ENCODE measurements at regions not wholly inside any gene's neighbourhood (a gene's known extent, or its start where the extent isn't known, plus 50 kb on each side); places are given as distances from the start of the nearest gene placed in this dataset.

DNA sequence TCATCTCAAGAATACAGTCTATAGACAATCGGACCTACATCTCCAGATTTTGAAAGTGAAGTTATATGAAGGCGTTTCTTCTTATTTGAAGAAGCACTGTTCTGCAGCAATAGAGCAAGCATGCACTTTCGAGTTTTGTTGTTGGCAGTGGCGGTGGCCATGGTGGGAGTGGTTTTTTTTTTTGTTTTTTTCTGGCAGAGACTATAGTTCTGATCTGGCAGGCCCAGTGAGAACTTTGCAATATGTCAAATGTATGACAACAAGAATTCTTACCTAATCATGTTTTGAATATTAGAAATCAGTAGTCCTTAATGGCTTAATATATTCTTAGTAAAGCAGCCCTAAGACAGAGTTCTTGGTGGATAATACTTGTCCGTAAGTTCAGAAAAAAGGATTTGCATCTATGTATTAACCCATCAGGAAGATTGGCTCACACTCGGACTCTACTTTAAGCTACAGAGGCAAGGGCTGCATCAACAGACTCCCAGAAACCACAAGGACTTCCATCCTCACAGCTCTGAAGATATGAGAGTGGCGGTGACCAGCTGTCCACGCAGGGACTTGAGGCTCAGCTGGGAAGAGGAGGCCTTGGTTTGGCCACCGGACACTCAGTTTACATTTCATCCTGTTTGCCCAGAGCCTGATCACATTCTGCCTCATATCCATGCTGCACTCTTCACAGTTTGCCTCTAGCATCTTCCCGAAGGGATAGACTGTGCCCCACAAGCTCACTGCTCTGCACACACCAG lies 124.1 kb upstream of the THBS1 start:
- ATAC-seq, result no peak
- ChIA-PET CTCF (no interaction called here), POLR2A (no interaction called here)
- Mint-ChIP-seq H3K36me3 (no peaks in the 10 kb centered on the region), H3K9me3 (no peaks in the 10 kb centered on the region), H3K27ac (no peak overlapping the region), H3K4me1 (peaks cover 7% of the 10 kb centered on the region; the same call in 1 of the 2 replicates), H3K27me3 (ENCODE audit: low read depth) (no peaks in the 10 kb centered on the region), H3K4me3 (no peak overlapping the region)
- no peak for DNase-seq (ENCODE audit: low spot score)
- TF ChIP-seq GABPB1 (CRISPR knock-in tag; IDR thresholded peaks at IDR 0.05) (no peak), TEAD1 (CRISPR knock-in tag; IDR thresholded peaks at IDR 0.05) (no peak), EMX1 (CRISPR knock-in tag; IDR thresholded peaks at IDR 0.05) (no peak), ZNF423 (CRISPR knock-in tag; IDR thresholded peaks at IDR 0.05) (no peak), FOXK1 (CRISPR knock-in tag; IDR thresholded peaks at IDR 0.05) (no peak), ZNF138 (CRISPR knock-in tag; conservative IDR thresholded peaks at IDR 0.05) (no peak)

DNA sequence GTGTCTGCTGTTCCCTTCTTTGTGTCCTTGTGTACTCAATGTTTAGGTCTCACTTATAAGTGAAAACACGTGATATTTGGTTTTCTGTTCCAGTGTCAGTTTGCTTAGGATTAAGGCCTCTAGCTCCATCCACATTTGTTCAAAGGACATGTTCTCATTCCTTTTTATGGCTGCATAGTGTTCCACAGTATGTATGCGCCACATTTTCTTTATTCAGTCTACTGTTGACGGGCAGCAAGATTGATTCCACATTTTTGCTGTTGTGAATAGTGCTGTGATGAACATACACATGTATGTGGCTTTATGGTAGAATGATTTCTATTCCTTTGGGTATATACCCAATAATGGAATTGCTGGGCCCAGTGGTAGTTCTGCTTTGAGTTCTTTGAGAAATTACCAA lies 122.7 kb upstream of the THBS1 start:
- ATAC-seq (no peak), DNase-seq (ENCODE audit: low spot score) (no peak)
- Mint-ChIP-seq H3K9me3 (peaks cover 3% of the 10 kb centered on the region), H3K4me3 (no peak overlapping the region), H3K36me3 (no peaks in the 10 kb centered on the region), H3K27ac (no peak overlapping the region), H3K4me1 (peaks cover 5% of the 10 kb centered on the region; the same call in 1 of the 2 replicates), H3K27me3 (ENCODE audit: low read depth) (no peaks in the 10 kb centered on the region)
- ChIA-PET CTCF (no interaction called here), POLR2A (no interaction called here)
- TF ChIP-seq TP53 (CRISPR knock-in tag; IDR thresholded peaks at IDR 0.05) (no peak), FOXK1 (CRISPR knock-in tag; IDR thresholded peaks at IDR 0.05) (no peak), CREM (CRISPR knock-in tag; IDR thresholded peaks at IDR 0.05) (no peak), GABPB1 (CRISPR knock-in tag; IDR thresholded peaks at IDR 0.05) (no peak), SOX15 (CRISPR knock-in tag; IDR thresholded peaks at IDR 0.05) (no peak), TEAD4 (CRISPR knock-in tag; IDR thresholded peaks at IDR 0.05) (no peak), PRRX2 (CRISPR knock-in tag; IDR thresholded peaks at IDR 0.05) (no peak), ZNF396 (CRISPR knock-in tag; IDR thresholded peaks at IDR 0.05; ENCODE audit: borderline replicate concordance) (no peak), TCF7 (CRISPR knock-in tag; IDR thresholded peaks at IDR 0.05; ENCODE audit: low read depth) (no peak), IRF2 (CRISPR knock-in tag; IDR thresholded peaks at IDR 0.05; ENCODE audit: borderline replicate concordance, low read depth) (no peak), KAT7 (CRISPR knock-in tag; IDR thresholded peaks at IDR 0.05; ENCODE audit: borderline replicate concordance) (no peak), FOXP1 (CRISPR knock-in tag; IDR thresholded peaks at IDR 0.05; ENCODE audit: borderline replicate concordance) (no peak), ATF1 (CRISPR knock-in tag; IDR thresholded peaks at IDR 0.05) (no peak), ZNF219 (CRISPR knock-in tag; IDR thresholded peaks at IDR 0.05; ENCODE audit: borderline replicate concordance) (no peak), HMGA2 (CRISPR knock-in tag; IDR thresholded peaks at IDR 0.05) (no peak)
- TF ChIP-seq, protein P1, sequence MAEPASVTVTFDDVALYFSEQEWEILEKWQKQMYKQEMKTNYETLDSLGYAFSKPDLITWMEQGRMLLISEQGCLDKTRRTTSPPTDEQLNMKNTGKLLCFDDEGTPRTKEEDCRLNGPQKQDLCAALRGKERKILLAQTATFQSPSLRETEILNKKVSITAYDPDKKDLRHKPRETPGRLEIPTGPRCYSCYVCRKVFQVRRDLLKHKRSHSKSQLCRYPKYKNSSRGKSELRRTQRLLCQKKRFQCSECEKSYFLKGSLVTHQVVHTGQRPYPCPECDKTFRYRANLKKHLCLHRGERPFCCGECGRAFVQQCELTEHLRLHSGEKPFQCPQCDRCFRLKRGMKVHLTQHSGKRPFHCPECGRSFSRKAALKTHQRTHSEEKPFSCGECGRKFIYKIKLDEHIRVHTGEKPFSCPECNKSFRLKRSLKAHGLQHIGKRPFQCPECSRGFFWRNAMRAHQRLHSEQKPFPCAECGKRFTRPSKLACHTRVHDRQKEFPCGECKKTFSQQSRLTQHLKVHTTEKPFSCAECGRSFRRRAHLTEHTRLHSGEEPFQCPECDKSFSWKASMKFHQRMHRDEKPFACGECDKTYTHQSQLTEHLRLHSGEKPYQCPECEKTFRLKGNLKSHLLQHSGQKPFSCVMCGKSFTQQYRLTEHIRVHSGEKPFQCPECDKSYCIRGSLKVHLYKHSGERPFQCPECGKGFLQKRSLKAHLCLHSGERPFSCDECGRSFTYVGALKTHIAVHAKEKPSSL (CRISPR knock-in tag; conservative IDR thresholded peaks at IDR 0.05), result no peak
- TF ChIP-seq, protein P2, sequence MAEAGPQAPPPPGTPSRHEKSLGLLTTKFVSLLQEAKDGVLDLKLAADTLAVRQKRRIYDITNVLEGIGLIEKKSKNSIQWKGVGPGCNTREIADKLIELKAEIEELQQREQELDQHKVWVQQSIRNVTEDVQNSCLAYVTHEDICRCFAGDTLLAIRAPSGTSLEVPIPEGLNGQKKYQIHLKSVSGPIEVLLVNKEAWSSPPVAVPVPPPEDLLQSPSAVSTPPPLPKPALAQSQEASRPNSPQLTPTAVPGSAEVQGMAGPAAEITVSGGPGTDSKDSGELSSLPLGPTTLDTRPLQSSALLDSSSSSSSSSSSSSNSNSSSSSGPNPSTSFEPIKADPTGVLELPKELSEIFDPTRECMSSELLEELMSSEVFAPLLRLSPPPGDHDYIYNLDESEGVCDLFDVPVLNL (CRISPR knock-in tag; IDR thresholded peaks at IDR 0.05; ENCODE audit: borderline replicate concordance, low read depth), result no peak
- TF ChIP-seq, protein P3, sequence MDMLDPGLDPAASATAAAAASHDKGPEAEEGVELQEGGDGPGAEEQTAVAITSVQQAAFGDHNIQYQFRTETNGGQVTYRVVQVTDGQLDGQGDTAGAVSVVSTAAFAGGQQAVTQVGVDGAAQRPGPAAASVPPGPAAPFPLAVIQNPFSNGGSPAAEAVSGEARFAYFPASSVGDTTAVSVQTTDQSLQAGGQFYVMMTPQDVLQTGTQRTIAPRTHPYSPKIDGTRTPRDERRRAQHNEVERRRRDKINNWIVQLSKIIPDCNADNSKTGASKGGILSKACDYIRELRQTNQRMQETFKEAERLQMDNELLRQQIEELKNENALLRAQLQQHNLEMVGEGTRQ (CRISPR knock-in tag; IDR thresholded peaks at IDR 0.05), result no peak
- TF ChIP-seq, protein P4, sequence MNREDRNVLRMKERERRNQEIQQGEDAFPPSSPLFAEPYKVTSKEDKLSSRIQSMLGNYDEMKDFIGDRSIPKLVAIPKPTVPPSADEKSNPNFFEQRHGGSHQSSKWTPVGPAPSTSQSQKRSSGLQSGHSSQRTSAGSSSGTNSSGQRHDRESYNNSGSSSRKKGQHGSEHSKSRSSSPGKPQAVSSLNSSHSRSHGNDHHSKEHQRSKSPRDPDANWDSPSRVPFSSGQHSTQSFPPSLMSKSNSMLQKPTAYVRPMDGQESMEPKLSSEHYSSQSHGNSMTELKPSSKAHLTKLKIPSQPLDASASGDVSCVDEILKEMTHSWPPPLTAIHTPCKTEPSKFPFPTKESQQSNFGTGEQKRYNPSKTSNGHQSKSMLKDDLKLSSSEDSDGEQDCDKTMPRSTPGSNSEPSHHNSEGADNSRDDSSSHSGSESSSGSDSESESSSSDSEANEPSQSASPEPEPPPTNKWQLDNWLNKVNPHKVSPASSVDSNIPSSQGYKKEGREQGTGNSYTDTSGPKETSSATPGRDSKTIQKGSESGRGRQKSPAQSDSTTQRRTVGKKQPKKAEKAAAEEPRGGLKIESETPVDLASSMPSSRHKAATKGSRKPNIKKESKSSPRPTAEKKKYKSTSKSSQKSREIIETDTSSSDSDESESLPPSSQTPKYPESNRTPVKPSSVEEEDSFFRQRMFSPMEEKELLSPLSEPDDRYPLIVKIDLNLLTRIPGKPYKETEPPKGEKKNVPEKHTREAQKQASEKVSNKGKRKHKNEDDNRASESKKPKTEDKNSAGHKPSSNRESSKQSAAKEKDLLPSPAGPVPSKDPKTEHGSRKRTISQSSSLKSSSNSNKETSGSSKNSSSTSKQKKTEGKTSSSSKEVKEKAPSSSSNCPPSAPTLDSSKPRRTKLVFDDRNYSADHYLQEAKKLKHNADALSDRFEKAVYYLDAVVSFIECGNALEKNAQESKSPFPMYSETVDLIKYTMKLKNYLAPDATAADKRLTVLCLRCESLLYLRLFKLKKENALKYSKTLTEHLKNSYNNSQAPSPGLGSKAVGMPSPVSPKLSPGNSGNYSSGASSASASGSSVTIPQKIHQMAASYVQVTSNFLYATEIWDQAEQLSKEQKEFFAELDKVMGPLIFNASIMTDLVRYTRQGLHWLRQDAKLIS (CRISPR knock-in tag; IDR thresholded peaks at IDR 0.05; ENCODE audit: borderline replicate concordance), result no peak
